Neural cell (in vitro differentiated cells): ENCODE measurements at regions not wholly inside any gene's neighbourhood (a gene's known extent, or its start where the extent isn't known, plus 50 kb on each side); places are given as distances from the start of the nearest gene placed in this dataset.

Experiments
- EP300 ChIP-seq: fragments of 450-650 bp; conservative IDR thresholded peaks from 2 replicates; pipeline ENCODE4 v1.6.1; 2014; ENCODE audit warnings: antibody characterized with exemption, mild to moderate bottlenecking, moderate library complexity; ENCODE audit not compliant: poor library complexity, severe bottlenecking
- EZH2 ChIP-seq: fragments of 200-600, 300-800 bp; shearing (Covaris generic), sonication (generic); IDR thresholded peaks from 2 replicates; pipeline ENCODE4 v1.6.1; 2014; ENCODE audit warnings: antibody characterized with exemption, low read length, borderline replicate concordance, mild to moderate bottlenecking; ENCODE audit not compliant: insufficient read depth, poor library complexity, severe bottlenecking
- MXI1 ChIP-seq: fragments of 450-650 bp; conservative IDR thresholded peaks from 2 replicates; pipeline ENCODE4 v1.6.1; 2014; ENCODE audit warnings: antibody characterized with exemption, mild to moderate bottlenecking; ENCODE audit not compliant: poor library complexity, severe bottlenecking
- POLR2AphosphoS5 ChIP-seq: IDR thresholded peaks from 2 replicates; pipeline ENCODE4 v1.6.1; 2012
- RAD21 ChIP-seq: fragments of 450-650 bp; conservative IDR thresholded peaks from 2 replicates; pipeline ENCODE4 v1.6.1; 2014; ENCODE audit warnings: antibody characterized with exemption, mild to moderate bottlenecking, moderate library complexity
- SMC3 ChIP-seq: fragments of 450-650 bp; conservative IDR thresholded peaks from 2 replicates; pipeline ENCODE4 v1.6.1; 2014; ENCODE audit warnings: antibody characterized with exemption, mild to moderate bottlenecking, moderate library complexity; ENCODE audit not compliant: poor library complexity
- TAF1 ChIP-seq: IDR thresholded peaks from 2 replicates; pipeline ENCODE4 v1.6.1; 2012; ENCODE audit warnings: low read depth
- TF ChIP-seq, protein P1 (sequence below): fragments of 450-650 bp; IDR thresholded peaks from 2 replicates; pipeline ENCODE4 v1.5.1; 2014; ENCODE audit warnings: antibody characterized with exemption, mild to moderate bottlenecking, moderate library complexity; ENCODE audit not compliant: poor library complexity, severe bottlenecking
- TF ChIP-seq, protein P2 (sequence below): IDR thresholded peaks from 2 replicates; pipeline ENCODE4 v1.6.1; 2012; ENCODE audit warnings: borderline replicate concordance

DNA sequence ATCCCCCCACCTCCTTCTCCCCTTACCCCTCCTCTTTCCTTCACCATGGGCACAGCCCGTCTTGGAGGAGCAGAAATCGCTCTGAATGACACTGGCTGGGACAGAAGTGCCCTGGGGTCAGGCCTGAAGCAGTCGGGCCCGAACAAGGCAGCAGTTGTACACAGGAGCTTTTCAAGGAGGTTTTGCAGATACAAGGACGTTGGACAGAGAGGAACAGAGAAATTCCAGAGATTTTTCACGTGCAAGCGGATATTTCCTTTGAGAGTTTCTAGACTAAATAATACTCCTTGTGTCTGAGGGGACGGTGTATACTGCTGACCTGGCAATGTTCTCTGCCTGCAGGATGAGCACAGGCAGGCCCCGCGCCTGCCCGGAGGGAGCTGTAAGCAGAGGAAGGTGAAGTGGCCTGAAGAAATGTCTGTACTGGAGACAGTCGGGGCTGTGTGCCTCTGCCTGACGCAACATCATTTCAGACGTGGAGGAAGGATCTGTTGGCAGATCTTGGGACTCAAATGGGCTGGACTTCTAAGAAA, 95.3 kb upstream of the SLC25A33 start:
- TF ChIP-seq POLR2AphosphoS5 = no peak
- no peak for TF ChIP-seq EZH2
- TF ChIP-seq, protein P1, sequence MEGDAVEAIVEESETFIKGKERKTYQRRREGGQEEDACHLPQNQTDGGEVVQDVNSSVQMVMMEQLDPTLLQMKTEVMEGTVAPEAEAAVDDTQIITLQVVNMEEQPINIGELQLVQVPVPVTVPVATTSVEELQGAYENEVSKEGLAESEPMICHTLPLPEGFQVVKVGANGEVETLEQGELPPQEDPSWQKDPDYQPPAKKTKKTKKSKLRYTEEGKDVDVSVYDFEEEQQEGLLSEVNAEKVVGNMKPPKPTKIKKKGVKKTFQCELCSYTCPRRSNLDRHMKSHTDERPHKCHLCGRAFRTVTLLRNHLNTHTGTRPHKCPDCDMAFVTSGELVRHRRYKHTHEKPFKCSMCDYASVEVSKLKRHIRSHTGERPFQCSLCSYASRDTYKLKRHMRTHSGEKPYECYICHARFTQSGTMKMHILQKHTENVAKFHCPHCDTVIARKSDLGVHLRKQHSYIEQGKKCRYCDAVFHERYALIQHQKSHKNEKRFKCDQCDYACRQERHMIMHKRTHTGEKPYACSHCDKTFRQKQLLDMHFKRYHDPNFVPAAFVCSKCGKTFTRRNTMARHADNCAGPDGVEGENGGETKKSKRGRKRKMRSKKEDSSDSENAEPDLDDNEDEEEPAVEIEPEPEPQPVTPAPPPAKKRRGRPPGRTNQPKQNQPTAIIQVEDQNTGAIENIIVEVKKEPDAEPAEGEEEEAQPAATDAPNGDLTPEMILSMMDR = no peak
- TF ChIP-seq, protein P2, sequence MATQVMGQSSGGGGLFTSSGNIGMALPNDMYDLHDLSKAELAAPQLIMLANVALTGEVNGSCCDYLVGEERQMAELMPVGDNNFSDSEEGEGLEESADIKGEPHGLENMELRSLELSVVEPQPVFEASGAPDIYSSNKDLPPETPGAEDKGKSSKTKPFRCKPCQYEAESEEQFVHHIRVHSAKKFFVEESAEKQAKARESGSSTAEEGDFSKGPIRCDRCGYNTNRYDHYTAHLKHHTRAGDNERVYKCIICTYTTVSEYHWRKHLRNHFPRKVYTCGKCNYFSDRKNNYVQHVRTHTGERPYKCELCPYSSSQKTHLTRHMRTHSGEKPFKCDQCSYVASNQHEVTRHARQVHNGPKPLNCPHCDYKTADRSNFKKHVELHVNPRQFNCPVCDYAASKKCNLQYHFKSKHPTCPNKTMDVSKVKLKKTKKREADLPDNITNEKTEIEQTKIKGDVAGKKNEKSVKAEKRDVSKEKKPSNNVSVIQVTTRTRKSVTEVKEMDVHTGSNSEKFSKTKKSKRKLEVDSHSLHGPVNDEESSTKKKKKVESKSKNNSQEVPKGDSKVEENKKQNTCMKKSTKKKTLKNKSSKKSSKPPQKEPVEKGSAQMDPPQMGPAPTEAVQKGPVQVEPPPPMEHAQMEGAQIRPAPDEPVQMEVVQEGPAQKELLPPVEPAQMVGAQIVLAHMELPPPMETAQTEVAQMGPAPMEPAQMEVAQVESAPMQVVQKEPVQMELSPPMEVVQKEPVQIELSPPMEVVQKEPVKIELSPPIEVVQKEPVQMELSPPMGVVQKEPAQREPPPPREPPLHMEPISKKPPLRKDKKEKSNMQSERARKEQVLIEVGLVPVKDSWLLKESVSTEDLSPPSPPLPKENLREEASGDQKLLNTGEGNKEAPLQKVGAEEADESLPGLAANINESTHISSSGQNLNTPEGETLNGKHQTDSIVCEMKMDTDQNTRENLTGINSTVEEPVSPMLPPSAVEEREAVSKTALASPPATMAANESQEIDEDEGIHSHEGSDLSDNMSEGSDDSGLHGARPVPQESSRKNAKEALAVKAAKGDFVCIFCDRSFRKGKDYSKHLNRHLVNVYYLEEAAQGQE = no peak
- TF ChIP-seq SMC3 = no peak
- no peak for TF ChIP-seq EP300
- TF ChIP-seq TAF1 = no peak
- no peak for TF ChIP-seq RAD21
- no peak for TF ChIP-seq MXI1
